Hepatocyte (in vitro differentiated cells): ENCODE measurements at regions not wholly inside any gene's neighbourhood (a gene's known extent, or its start where the extent isn't known, plus 50 kb on each side); places are given as distances from the start of the nearest gene placed in this dataset.
"Not testable (repeated sequence)": the region's sequence is repeated elsewhere in the genome, so short reads cannot be mapped to it uniquely, and the experiment has no call there.

Source experiments
- DNase-seq: peaks from one replicate; pipeline ENCODE4 v3.0.0-alpha.2; 2016; ENCODE audit warnings: low spot score
- H2AFZ ChIP-seq: fragments of 200-600 bp; sonication (generic); 2 replicates; pipeline ENCODE4 v1.6.0; 2016; ENCODE audit warnings: antibody characterized with exemption, mild to moderate bottlenecking
- H3K27ac ChIP-seq: fragments of 200-600 bp; sonication (generic); 2 replicates; pipeline ENCODE4 v1.5.1; 2016; ENCODE audit warnings: mild to moderate bottlenecking
- H3K27me3 ChIP-seq: fragments of 200-600 bp; sonication (generic); 2 replicates; pipeline ENCODE4 v1.6.1; 2016
- H3K36me3 ChIP-seq: fragments of 200-600 bp; sonication (generic); replicated peaks from 2 replicates; pipeline ENCODE4 v1.5.1; 2016; ENCODE audit warnings: low read depth; ENCODE audit not compliant: insufficient read depth
- H3K4me1 ChIP-seq: fragments of 200-600 bp; sonication (generic); 2 replicates; pipeline ENCODE4 v1.5.1; 2016; ENCODE audit warnings: mild to moderate bottlenecking, moderate library complexity; ENCODE audit not compliant: insufficient read depth
- H3K4me2 ChIP-seq: fragments of 200-600 bp; sonication (generic); 2 replicates; pipeline ENCODE4 v1.6.0; 2016
- H3K4me3 ChIP-seq: fragments of 200-600 bp; sonication (generic); 2 replicates; pipeline ENCODE4 v1.5.1; 2016; ENCODE audit warnings: mild to moderate bottlenecking
- H3K79me2 ChIP-seq: fragments of 200-600 bp; sonication (generic); 2 replicates; pipeline ENCODE4 v1.6.0; 2017; ENCODE audit warnings: mild to moderate bottlenecking
- H3K9me2 ChIP-seq: fragments of 200-600 bp; sonication (generic); replicated peaks from 2 replicates; pipeline ENCODE4 v1.6.0; 2017; ENCODE audit warnings: mild to moderate bottlenecking; ENCODE audit not compliant: insufficient read depth
- H3K9me3 ChIP-seq: fragments of 200-600 bp; sonication (generic); 2 replicates; pipeline ENCODE4 v1.5.1; 2016; ENCODE audit warnings: low read depth, mild to moderate bottlenecking
- H4K20me1 ChIP-seq: fragments of 200-600 bp; sonication (generic); 2 replicates; pipeline ENCODE4 v1.6.0; 2016; ENCODE audit warnings: mild to moderate bottlenecking; ENCODE audit not compliant: insufficient read depth, poor library complexity, severe bottlenecking
- EZH2 ChIP-seq: fragments of 200-600 bp; sonication (generic); IDR thresholded peaks from 2 replicates; pipeline ENCODE4 v1.6.1; 2016; ENCODE audit warnings: antibody characterized with exemption, mild to moderate bottlenecking, borderline replicate concordance
- EZH2phosphoT487 ChIP-seq: fragments of 200-600 bp; sonication (generic); IDR thresholded peaks from one replicate; pipeline ENCODE4 v1.6.1; 2018; ENCODE audit warnings: antibody characterized with exemption, mild to moderate bottlenecking, low read depth, moderate library complexity; ENCODE audit not compliant: unreplicated experiment, severe bottlenecking
- WGBS: methylation state at CpG from one replicate; pipeline ENCODE4 v1.1.6; 2016; ENCODE audit warnings: low lambda C conversion rate; ENCODE audit errors: missing lambda C conversion rate; 5-methylcytosine and 5-hydroxymethylcytosine counted together
- TF ChIP-seq, protein P1 (sequence below): fragments of 200-600 bp; sonication (generic); IDR thresholded peaks from 2 replicates; pipeline ENCODE4 v1.5.1; 2016; ENCODE audit warnings: antibody characterized with exemption, mild to moderate bottlenecking; ENCODE audit not compliant: poor library complexity

DNA sequence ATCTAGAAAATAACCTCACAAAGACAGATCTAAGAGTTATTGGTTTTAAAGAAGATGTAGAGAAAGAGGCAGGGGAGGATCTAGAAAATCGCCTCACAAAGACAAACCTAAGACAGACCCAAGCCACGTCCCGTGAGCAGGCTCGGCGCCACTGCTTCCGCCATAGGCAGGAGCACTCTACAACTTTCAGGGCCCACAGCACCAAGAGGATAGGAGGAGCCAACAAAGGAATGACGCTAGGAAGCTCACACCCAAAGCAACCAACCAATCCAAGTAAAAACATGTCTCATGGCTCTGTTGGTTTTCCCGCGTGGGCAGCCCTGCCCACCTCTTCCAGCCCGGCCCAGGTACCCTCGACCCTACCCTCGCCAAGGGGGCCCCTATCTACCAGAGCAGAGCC is 4167.4 kb upstream of the OR11H1 start:
- H3K9me3 ChIP-seq: peaks cover 5% of the 10 kb centered on the region

DNA sequence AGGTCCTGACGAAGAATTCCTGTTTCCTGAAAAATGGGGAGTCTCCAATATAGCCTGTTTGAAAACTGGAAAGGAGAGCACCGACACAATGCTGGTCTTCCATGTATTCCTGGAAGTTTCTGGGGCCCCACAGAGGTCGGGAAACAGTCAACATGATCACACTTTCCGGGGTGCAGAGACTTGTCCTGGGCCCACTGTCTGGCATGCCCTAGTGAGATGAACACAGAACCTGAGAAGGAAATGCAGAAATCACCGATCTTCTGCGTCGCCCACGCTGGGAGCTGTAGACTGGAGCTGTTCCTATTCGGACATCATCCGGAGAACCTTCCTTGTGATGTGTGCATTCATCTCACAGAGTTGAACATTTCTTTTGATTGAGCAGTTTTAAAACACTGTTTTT is 4166.5 kb upstream of the OR11H1 start:
- H4K20me1 ChIP-seq: not testable (repeated sequence)

More for the DNA sequence above, 4167.4 kb upstream of the OR11H1 start:
- no peaks in the 10 kb centered on the region for H3K79me2 ChIP-seq
- TF ChIP-seq, protein P1, sequence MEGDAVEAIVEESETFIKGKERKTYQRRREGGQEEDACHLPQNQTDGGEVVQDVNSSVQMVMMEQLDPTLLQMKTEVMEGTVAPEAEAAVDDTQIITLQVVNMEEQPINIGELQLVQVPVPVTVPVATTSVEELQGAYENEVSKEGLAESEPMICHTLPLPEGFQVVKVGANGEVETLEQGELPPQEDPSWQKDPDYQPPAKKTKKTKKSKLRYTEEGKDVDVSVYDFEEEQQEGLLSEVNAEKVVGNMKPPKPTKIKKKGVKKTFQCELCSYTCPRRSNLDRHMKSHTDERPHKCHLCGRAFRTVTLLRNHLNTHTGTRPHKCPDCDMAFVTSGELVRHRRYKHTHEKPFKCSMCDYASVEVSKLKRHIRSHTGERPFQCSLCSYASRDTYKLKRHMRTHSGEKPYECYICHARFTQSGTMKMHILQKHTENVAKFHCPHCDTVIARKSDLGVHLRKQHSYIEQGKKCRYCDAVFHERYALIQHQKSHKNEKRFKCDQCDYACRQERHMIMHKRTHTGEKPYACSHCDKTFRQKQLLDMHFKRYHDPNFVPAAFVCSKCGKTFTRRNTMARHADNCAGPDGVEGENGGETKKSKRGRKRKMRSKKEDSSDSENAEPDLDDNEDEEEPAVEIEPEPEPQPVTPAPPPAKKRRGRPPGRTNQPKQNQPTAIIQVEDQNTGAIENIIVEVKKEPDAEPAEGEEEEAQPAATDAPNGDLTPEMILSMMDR: no peak
- TF ChIP-seq EZH2 (no peak), EZH2phosphoT487 (no peak)
- H3K27ac ChIP-seq: no peak overlapping the region
- no peak for DNase-seq
- no peaks in the 10 kb centered on the region for H3K9me2 ChIP-seq
- H3K27me3 ChIP-seq: no peaks in the 10 kb centered on the region
- H2AFZ ChIP-seq: no peak overlapping the region
- no peak overlapping the region for H3K4me2 ChIP-seq
- H3K4me3 ChIP-seq: no peak overlapping the region
- no peaks in the 10 kb centered on the region for H3K4me1 ChIP-seq
- WGBS: 63% methylated on average over 12 of the region's 12 CpGs
- no peaks in the 10 kb centered on the region for H4K20me1 ChIP-seq
- no peaks in the 10 kb centered on the region for H3K36me3 ChIP-seq

DNA sequence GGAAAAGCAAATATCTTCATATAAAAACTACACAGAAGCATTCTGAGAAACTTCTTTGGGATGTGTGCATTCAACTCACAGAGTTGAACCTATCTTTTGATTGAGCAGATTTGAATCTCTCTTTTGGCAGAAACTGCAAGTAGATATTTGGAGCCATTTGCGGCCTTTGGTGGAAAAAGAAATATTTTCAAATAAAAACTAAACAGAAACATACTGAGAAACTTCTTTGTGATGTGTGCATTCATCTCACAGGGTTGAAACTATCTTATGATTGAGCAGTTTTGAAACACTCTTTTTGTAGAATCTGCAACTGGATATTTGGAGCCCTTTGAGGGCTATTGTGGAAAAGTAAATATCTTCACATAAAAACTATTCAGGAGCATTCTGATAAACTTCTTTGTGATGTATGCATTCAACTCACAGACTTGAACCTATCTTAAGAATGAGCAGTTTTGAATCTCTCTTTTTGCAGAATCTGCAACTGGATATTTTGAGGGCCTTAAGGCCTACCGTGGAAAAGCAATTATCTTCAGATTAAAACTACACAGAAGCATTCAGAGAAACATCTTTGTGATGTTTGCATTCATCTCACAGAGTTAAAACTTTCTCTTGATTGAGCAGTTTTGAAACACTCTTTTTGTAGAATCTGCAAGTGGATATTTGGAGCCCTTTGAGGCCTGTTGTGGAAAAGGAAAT is 4158.2 kb upstream of the OR11H1 start:
- not testable (repeated sequence) for H3K4me1 ChIP-seq, H3K9me2 ChIP-seq, H3K36me3 ChIP-seq, H3K27ac ChIP-seq, H4K20me1 ChIP-seq, H3K79me2 ChIP-seq, H2AFZ ChIP-seq, H3K4me2 ChIP-seq, DNase-seq, H3K27me3 ChIP-seq, H3K4me3 ChIP-seq
- H3K9me3 ChIP-seq: peaks cover 34% of the 10 kb centered on the region
- 65% methylated on average over 2 of the region's 2 CpGs for WGBS

More for the DNA sequence above, 4166.5 kb upstream of the OR11H1 start:
- not testable (repeated sequence) for H3K79me2 ChIP-seq, H3K36me3 ChIP-seq, DNase-seq, H3K4me3 ChIP-seq, H3K4me2 ChIP-seq, H3K9me2 ChIP-seq, H3K9me3 ChIP-seq, H2AFZ ChIP-seq, H3K27me3 ChIP-seq, H3K4me1 ChIP-seq, H3K27ac ChIP-seq
- WGBS: 69% methylated on average over 10 of the region's 10 CpGs

DNA sequence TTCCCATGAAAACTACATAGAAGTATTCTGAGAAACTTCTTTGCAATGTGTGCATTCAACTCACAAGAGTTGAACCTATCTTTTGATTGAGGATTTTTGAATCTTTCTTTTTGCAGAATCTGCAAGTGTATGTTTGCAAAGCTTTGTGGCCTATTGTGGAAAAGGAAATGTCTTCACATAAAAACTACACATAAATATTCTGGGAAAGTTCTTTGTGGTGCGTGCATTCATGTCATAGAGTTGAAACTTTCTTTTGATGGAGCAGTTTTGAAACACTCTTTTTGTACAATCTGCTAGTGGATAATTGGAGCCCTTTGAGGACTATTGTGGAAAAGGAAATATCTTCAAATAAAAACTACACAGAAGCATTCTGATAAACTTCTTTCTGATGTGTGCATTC is 4157.7 kb upstream of the OR11H1 start:
- H3K27me3 ChIP-seq, H3K4me1 ChIP-seq, H3K36me3 ChIP-seq, H4K20me1 ChIP-seq, H2AFZ ChIP-seq, H3K27ac ChIP-seq, H3K4me3 ChIP-seq, H3K9me2 ChIP-seq, H3K79me2 ChIP-seq, H3K4me2 ChIP-seq, DNase-seq: not testable (repeated sequence)
- peaks cover 37% of the 10 kb centered on the region for H3K9me3 ChIP-seq
- WGBS: no CpG with 5 or more reads among the region's 1 CpG
